ENCODE measurements at regions not wholly inside any gene's neighbourhood (a gene's known extent, or its start where the extent isn't known, plus 50 kb on each side); places are given as distances from the start of the nearest gene placed in this dataset.

DNA sequence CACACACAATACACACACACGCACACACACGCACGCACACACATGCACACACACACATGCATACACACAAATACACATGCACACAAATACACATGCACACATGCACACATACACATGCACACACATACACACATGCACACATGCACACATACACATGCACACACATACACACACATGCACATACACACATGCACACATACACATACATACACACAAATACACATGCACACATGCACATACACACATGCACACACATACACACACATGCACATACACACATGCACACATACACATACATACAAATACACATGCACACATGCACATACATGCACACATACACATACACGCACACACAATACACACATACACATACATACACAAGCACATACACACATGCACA is 175.4 kb upstream of the RREB1 start:
- TF ChIP-seq GATA2 (IDR thresholded peaks at IDR 0.05; ENCODE audit: low read depth, low read length) (no peak), GATA3 (IDR thresholded peaks at IDR 0.05; ENCODE audit: low read depth, low read length) (no peak)

All from SH-SY5Y (cell line).